Fibroblast of skin of left quadriceps (primary cell): ENCODE measurements at regions not wholly inside any gene's neighbourhood (a gene's known extent, or its start where the extent isn't known, plus 50 kb on each side); places are given as distances from the start of the nearest gene placed in this dataset.

ENCODE experiments used
- DNase-seq, 2 experiments: peaks; one replicate each; pipeline ENCODE4 v3.0.0-alpha.2; 2013; ENCODE audit warnings: low read depth in 2 of 2

DNA sequence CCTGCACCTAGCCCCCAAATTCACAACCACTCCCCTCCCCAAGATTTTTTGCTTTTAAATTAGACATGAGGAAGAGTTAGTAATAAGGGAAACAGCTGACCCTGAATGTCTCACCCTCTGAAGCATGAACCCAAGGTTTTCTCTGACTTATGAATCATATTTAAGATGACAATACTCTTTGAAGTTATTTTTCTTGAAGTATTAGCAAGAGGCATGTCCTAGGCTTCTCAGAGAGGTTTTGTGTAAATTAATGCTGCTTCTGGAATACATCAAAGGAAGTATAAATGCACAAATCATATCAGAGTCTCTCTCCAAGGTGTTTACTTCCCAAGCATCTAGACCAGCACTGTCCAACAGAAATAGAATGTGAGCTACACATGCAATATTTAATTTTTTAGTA is 408.1 kb upstream of the MARCKS start:
- DNase-seq: no peak

- no peak for DNase-seq
These were observed 407.1 kb upstream of the MARCKS start for GRCh38 chr6:113450061-113450465.

DNA sequence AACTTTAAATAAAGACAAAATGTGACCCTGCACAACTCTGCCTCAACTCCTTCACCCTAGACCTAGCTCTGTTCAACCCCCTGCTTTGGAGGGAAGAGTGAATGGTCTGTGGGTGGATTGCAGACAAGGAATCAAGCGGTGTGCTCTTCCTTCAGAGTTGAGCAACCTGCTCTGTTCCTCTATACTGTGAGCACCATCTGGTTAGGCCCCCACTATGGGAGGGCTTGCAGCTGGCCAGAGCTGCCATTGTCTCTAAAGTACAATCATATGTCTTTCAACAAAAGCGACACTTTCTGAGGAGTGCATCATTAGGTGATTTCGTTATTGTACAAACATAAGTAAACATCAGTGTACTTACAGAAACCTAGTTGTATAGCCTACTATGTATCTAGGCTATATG is 406.1 kb upstream of the MARCKS start:
- no peak for DNase-seq

DNA sequence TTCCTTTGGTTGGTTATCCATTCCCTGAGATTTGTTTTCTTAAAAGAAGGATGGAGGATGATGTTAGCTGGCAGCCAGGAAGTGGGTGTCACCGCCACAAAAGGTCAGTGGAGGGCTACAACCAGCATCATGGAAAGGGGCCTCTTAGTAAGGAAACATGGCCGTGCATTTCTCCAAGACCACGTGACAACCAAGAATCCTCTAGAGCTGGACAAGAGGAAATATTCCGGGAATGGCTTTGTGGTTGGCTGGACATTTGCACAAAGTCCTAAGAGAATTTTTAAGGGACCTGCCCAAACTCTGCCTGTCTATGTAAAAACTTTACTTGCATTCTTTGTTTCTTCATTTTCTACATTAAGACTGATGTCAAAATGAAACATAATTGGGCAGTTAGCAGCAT is 399.9 kb upstream of the MARCKS start:
- peak; percentile 54 to 61 for DNase-seq

- DNase-seq: no peak
These were observed 399.4 kb upstream of the MARCKS start for GRCh38 chr6:113457751-113458150.

DNA sequence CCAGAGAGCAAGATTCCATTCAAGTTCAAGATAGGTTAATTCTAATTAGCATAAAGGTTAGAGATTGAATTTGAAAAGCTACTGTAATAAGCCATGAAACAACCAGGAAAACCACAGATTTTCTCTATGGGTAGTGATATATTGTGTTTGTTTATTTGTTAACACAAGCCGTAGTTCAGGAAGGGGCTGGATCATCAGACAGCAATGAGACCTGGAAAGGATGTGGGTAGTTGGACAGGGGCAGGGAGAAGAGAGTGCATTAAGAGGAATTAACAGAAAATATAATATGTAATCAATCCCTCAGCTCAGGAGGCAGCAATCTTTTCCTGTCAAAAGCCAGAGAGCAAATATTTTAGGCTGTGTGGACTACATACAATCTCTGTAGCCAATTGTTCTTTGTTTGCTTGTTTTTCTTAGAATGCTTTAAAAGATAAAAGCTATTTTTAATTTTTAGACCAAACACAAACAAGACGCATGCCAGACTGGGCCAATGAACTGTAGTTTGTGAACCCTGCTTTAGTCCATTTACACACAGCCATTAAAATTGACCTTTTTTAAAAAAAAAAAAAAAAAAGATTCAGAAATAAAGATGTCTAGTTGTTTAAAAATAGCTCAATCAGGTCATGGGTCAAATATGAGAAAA is 398.7 kb upstream of the MARCKS start:
- DNase-seq: no peak

GRCh38 chr6:113461153-113461932 is 395.8 kb upstream of the MARCKS start:
- no peak for DNase-seq

DNA sequence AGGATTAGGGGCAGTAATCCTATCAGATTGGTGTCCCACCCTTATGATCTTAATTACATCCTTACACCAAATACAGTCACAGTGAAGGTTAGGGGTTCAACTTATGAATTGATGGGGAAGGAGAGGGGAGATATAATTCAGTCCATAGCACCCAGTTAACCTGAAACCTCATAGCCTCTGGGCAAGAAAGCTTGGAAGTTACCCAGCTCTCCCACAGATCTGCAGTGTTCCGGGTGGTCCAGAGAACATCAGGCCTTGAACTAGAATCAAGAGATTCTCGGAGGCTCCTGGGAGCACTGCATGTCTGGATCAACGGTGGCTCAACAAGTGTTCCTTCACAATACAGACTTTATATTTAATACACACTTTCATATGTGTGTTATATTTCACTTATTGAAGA is 392.6 kb upstream of the MARCKS start:
- no peak for DNase-seq

DNA sequence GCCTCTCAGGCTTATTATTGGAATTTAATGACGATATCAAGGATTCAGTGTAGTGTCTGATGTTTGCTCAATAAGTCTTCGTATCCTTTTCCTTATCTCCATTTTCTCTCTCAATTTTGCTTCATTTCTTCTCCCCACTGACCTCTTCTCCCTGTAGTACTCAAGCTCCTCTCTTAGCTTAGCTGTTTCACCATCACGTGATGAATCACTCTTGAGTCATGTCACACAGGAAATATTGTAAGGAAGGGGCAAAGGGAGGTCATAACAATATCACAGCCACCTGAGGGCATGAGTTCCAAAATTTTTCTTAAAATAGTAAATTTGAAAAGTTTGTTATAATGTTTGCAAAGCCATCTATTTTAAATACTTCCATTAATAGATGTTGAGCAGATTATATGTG is 392.2 kb upstream of the MARCKS start:
- peak; percentile 39 to 54 for DNase-seq

DNA sequence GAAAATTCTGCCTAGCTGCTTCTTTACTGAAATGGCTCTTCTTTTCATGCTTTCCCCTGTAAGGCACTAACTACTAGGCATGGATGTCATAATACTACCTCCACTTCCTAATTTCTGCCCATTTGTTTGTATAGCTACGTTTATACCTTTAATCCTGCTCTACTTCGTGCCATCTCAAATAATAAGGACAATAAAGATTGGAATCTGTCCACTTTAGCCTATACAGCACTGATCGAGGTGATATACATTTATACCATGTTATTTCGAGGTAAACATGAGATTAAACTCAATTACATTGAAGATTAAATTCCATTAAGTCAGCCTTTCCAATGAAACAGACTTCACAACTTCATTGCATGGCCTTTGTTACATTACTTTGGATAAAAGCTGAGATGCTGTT is 390.6 kb upstream of the MARCKS start:
- no peak for DNase-seq

GRCh38 chr6:113475392-113475791 is 381.8 kb upstream of the MARCKS start:
- no peak for DNase-seq

DNA sequence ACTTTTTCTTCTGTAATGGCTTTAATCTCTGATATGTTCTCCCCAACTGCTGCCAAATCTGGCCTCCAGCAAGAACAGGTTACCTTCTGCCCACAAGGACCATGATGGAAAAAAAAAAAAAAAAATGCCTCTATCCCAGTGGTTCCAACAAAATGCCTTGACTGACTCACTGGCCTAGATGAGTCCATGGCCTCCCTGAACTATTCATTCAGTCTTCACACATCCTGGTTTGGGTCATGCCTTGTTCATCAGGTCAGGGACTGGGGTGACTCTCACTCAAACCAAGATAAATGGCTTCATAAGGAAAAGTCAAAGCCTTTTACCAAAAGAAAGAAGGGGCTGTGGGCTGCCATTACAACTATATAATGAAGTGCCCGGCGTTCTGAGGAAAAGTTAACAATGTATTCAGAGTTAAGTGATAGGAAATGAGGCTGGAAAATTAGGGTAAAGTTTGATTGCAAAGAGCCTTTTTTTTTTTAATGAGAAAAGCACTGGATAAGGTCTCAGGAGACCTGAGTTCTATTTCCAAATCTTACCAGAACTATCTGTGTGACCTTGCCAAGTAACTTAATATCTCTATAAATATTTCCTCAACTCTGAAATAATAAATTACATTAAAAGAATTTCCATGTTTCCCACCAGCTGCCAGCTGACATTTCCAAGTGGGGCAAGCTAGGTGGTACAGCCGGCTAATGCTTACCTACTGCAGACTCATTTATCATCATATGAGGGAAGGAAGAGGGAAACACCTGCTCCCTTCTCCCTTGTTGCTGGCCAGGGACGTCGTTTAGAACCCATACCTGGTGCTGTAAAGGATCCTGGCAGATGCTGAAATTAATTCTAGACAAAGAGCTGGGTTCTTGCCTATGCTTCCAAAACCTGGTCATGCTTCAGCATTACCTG is 380.0 kb upstream of the MARCKS start:
- no peak for DNase-seq

GRCh38 chr6:113480616-113481015 is 376.5 kb upstream of the MARCKS start:
- no peak for DNase-seq

- no peak for DNase-seq
These were observed 375.7 kb upstream of the MARCKS start for GRCh38 chr6:113481458-113481857.

GRCh38 chr6:113481910-113482309 is 375.2 kb upstream of the MARCKS start:
- no peak for DNase-seq

- no peak for DNase-seq
These were observed 374.4 kb upstream of the MARCKS start for GRCh38 chr6:113482771-113483170.

DNA sequence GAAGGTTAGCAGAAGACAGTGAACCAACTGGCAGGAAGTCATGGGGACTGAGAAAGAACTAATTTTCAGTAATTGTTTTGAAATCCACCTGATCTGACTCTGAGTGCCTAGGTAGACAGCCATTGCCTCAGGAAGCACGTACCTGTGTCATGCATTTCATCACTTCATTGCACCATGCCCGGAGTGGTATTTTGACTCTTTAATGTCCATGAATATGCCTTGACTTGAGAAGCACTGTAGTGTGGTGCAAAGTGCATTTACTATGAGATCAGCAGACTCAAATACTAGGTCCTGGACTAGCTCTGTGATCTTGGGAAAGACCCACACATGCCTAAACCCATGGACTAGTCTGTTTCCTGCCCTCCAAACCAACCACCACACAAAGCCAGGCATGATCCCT is 370.9 kb upstream of the MARCKS start:
- DNase-seq: no peak

DNA sequence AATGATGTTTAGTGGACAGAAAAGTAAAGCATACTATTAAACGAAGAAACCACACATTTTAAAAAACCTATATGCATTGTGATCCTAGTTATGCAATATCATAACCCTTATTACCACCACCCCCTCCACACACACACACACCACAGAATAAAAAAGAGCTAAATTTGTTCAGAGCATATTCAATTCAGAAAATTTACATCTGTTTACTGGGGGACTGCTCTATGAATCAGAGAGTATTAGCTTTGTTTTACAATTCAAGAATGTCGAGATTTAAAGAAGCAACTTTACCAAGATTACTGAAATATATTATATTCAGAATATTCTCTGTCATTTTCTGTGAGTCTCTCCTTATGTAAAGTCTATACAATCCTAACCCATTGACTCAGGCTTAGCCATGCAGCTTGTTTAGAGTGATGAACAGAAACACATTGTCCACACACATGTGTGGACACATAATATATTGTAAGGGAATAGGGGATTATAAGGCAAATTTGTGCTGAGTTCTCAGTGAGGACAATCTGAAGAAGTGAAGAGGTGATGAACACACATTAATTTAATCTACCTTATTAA is 369.6 kb upstream of the MARCKS start:
- DNase-seq: no peak

DNA sequence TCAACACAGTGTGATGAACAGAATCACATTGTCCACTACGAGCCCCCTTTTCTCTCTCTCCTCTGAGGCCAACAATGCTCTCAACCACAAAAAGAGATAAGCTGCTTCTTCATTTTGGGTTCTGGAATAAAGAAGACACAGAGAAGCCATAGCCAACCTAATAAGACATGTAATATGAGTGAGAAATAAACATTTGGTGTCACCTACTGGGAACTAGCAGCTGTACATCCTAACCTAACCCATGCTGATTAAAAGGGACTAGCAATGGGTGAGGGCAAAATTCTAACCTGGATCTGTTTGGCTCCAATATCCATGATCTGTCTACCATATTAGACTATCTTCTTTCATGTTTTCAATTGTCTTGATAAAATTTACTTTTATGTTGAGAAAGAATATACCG is 369.1 kb upstream of the MARCKS start:
- no peak for DNase-seq

DNA sequence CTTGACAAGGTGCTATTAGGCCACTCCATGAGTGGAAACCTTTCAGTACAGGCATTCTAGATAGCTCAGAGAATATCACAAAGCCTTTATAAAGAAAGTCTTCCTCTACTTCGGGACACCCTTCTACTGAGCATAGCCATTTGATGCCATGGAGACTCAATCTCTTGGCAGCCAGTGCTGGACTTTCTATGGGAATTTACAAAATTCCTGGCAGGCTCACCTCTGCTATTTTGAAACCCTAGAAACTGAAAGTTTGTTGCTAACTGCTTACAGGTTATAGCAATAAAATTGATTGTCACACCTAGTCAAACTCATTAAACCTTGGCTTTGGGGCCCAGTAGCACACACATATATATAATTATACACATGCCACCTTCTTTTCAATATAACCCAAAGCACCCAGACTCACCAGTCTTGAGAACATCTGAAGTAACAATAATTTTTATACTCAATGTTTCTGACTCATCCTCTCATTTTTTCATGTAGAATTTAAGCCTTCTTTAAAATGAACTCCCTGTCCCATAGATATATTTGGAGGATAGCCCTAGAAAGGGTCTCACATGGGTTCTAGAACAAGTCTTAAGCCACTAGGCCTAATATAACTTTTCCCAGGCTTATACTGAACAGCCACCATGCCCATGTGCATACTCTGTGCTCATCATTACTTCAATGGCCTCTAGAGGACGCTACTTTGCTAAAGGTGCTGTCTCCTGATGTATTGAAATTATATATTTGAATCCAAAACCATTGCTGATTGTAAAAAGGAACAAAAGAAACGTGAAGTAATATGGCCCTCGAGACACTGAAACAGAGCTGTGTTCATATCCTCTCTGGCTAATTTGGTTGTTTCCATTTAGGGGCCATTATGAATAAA is 368.1 kb upstream of the MARCKS start:
- no peak for DNase-seq
